Uterus (tissue), 2 donors: ENCODE measurements at regions not wholly inside any gene's neighbourhood (a gene's known extent, or its start where the extent isn't known, plus 50 kb on each side); places are given as distances from the start of the nearest gene placed in this dataset.

ENCODE experiments used
- POLR2A ChIP-seq, 2 donors: fragments of 450-650 bp; IDR thresholded peaks; one replicate each; pipeline ENCODE4 v1.6.1; 2016; ENCODE audit warnings: antibody characterized with exemption in 2 of 2, mild to moderate bottlenecking in 1 of 2, moderate library complexity in 1 of 2
- TF ChIP-seq, protein P1 (sequence below), 4 experiments: fragments of 200-600 bp in 2 of 4; fragments of 450-650 bp in 2 of 4; sonication (generic) in 2 of 4; IDR thresholded peaks; one replicate each; pipeline ENCODE4 v1.5.1; 2016 to 2019; ENCODE audit warnings: antibody characterized with exemption in 4 of 4, mild to moderate bottlenecking in 2 of 4, moderate library complexity in 1 of 4

DNA sequence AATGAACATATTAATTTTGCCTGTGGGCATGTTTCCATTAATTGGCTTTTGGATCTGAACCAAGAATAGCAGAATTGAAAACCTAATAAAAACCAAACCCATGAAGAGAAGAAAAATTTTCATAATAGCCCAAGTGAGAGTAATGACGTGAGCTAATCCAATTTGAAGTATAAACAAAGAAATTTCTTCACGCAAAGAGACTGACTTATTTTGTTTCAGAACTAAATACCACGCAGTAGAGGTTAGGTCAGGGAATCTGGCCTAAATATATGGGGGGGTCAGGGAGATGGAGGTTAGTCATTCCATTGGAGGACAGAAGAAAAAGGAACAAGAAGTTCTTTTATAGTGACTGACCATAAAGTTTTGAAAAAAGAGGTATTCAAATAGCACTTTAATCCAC lies 94.1 kb upstream of the CYP1B1 start:
- TF ChIP-seq, protein P1, sequence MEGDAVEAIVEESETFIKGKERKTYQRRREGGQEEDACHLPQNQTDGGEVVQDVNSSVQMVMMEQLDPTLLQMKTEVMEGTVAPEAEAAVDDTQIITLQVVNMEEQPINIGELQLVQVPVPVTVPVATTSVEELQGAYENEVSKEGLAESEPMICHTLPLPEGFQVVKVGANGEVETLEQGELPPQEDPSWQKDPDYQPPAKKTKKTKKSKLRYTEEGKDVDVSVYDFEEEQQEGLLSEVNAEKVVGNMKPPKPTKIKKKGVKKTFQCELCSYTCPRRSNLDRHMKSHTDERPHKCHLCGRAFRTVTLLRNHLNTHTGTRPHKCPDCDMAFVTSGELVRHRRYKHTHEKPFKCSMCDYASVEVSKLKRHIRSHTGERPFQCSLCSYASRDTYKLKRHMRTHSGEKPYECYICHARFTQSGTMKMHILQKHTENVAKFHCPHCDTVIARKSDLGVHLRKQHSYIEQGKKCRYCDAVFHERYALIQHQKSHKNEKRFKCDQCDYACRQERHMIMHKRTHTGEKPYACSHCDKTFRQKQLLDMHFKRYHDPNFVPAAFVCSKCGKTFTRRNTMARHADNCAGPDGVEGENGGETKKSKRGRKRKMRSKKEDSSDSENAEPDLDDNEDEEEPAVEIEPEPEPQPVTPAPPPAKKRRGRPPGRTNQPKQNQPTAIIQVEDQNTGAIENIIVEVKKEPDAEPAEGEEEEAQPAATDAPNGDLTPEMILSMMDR (IDR thresholded peaks at IDR 0.05), result no peak
- no peak for TF ChIP-seq POLR2A (IDR thresholded peaks at IDR 0.05)
